ENCODE measurements at regions not wholly inside any gene's neighbourhood (a gene's known extent, or its start where the extent isn't known, plus 50 kb on each side); places are given as distances from the start of the nearest gene placed in this dataset.

GRCh38 chr3:119091936-119092677, 53.9 kb upstream of the TEX55 start:
- Histone ChIP-seq H3K36me3 (ENCODE audit: control insufficient read depth, insufficient read depth, low read length) (no peaks in the 10 kb centered on the region), H3K4me3 (ENCODE audit: low read depth, low read length) (no peak overlapping the region), H3K27me3 (ENCODE audit: control insufficient read depth, insufficient read depth, low read length) (no peaks in the 10 kb centered on the region)
- FAIRE-seq = no peak
- no peak for TF ChIP-seq CTCF (IDR thresholded peaks at IDR 0.05; ENCODE audit: insufficient read depth, low read length, severe bottlenecking)
- no peak for DNase-seq (ENCODE audit: low read depth)

DNA sequence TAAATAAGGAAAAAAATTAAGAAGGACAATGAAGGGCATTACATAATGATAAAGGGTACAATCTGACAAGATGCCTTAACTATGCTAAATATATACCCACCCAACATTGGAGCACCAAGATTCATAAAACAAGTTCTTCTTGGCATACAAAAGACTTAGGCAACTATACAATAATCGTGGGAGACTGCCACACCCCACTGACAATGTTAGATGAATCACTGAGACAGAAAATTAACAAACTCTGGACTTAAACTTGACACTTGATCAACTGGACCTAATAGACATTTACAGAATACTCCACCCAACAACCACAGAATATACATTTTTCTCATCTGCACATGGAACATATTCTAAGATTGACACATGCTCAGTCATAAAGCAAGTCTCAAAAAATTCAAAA, 53.2 kb upstream of the IGSF11 start:
- FAIRE-seq = no peak
- Histone ChIP-seq H3K4me3 (ENCODE audit: low read depth, low read length) (no peak overlapping the region), H3K36me3 (ENCODE audit: control insufficient read depth, insufficient read depth, low read length) (no peaks in the 10 kb centered on the region), H3K27me3 (ENCODE audit: control insufficient read depth, insufficient read depth, low read length) (no peaks in the 10 kb centered on the region)
- no peak for TF ChIP-seq CTCF (IDR thresholded peaks at IDR 0.05; ENCODE audit: insufficient read depth, low read length, severe bottlenecking)
- peak; percentile 38 for DNase-seq (ENCODE audit: low read depth)

GRCh38 chr3:119085070-119085439, 50.4 kb upstream of the IGSF11 start:
- Histone ChIP-seq H3K27me3 (ENCODE audit: control insufficient read depth, insufficient read depth, low read length) (no peaks in the 10 kb centered on the region), H3K4me3 (ENCODE audit: low read depth, low read length) (no peak overlapping the region), H3K36me3 (ENCODE audit: control insufficient read depth, insufficient read depth, low read length) (no peaks in the 10 kb centered on the region)
- no peak for DNase-seq (ENCODE audit: low read depth)
- no peak for TF ChIP-seq CTCF (IDR thresholded peaks at IDR 0.05; ENCODE audit: insufficient read depth, low read length, severe bottlenecking)
- FAIRE-seq = no peak

DNA sequence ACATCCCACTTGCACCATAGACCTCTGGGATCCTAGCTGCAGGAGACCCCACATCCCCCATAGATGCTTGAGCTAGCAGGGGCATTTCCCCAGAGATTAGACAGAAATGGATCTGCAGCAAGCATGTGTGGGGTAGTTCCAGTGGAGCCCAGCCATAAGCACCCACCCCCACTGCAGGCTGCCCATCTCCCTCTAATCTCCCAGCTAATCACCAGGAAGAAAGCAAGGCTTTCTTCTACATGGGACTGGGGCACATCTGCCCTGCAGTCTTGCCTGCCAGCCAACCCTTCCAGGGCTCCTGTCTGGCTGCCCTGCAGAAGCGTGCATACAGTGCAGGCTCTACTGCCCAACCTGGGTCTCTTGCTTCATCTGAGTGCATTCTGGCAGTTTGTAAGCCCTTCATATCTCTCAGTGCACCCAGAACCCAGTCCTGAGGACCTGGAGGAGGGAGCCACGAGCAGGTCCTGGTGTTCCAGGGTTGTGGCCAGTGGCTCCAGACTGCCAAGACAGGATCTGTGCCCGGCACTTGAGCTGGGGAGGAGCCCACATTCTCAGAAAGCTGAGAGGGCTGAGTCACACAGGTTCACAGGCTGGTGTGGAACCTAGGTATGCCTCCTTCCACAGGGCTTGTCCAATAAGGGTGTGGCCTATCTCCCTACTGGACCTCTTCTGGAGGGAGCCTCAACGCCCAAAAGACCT, 49.9 kb upstream of the IGSF11 start:
- peak; percentile 42 for DNase-seq (ENCODE audit: low read depth)
- no peak for FAIRE-seq
- Histone ChIP-seq H3K36me3 (ENCODE audit: control insufficient read depth, insufficient read depth, low read length) (no peaks in the 10 kb centered on the region), H3K27me3 (ENCODE audit: control insufficient read depth, insufficient read depth, low read length) (no peaks in the 10 kb centered on the region), H3K4me3 (ENCODE audit: low read depth, low read length) (no peak overlapping the region)
- no peak for TF ChIP-seq CTCF (IDR thresholded peaks at IDR 0.05; ENCODE audit: insufficient read depth, low read length, severe bottlenecking)

All from bronchial epithelial cell (primary cell).